Inferior parietal cortex (tissue), 1 donor: ENCODE measurements at regions not wholly inside any gene's neighbourhood (a gene's known extent, or its start where the extent isn't known, plus 50 kb on each side); places are given as distances from the start of the nearest gene placed in this dataset.

Experiments used
- DNase-seq: peaks from one replicate; pipeline ENCODE4 v3.0.0-alpha.2; 2016; ENCODE audit errors: extremely low spot score

DNA sequence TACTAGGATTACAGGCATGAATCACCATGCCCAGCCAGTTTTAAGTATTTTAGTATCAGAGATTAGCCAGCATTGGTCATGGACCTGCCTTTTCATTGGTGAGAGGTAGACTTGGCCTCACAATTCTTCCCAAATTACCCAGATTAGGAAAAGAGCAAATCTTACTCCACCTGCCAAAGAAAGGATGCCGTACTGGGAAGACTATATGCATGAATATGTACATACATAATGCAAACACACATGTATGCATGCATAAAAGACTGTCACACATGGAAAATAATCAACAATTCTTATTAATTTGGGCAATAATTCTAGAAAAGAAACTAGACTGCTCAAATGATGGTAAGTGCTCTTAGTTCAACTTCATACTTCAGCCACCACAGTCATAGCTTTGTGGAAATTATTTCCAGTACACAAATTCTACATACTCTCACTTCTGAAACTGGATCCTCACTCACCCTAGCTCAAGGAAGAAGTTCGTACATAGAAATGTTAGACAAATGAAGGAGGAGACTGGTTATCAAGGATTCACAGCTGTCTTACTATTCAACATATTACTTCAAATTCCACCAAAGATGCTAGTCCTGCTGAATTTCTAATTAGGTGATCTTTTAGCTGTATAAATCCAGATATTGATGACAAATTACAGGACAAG, 73.7 kb downstream of the MINAR2 start:
- DNase-seq, result no peak

DNA sequence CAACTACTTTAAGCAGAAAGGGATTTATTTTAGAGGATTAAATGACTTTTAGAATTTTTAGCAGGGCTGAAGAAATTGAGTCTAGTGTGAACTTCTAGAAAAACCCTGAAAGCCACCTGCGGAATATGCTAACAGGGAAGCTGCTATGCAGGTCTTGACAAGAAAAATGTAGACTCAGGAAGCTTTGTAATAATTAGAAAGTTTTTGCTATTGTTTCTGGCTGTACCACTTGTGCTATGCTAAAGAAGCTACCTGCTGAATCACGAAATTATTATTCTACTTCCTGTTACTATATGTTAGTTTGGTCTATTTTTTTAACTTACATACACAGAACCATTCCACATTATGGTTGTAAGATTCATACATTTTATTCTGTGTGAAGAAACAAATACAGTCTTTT, 74.0 kb upstream of the CHSY3 start:
- no peak for DNase-seq

DNA sequence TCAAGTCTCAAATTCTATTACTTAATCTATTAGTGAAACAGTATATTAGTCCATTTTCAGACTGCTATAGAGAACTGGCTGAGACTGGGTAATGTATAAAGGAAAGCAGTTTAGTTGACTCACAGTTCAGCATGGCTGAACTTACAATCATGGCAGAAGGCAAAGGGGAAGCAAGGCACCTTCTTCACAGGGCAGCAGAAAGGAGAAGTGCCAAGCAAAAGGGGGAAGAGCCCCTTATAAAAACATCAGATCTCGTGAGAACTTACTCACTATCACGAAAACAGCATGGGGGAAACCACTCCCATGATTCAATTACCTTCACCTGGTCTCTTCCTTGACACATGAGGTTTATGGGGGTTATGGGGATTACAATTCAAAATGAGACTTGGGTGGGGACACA, 67.9 kb upstream of the CHSY3 start:
- DNase-seq, result no peak

DNA sequence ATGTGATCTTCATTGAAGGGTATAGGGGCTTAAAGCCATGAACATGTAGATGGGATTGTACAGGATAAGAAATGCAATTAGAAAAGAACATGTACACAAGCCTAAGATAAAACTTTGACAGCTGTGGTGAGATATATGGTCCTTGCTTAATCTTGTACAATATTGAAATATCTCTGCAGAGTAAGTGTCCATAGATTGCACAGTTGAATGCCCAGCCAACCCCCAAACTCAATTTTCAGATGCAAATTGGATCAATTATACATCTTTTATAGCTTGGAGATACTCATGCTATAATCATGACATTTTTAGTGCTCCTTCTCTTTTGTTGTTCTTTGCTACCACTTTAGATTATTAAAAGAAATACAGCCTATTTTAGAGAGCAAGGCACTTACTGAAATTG, 59.5 kb upstream of the CHSY3 start:
- no peak for DNase-seq

DNA sequence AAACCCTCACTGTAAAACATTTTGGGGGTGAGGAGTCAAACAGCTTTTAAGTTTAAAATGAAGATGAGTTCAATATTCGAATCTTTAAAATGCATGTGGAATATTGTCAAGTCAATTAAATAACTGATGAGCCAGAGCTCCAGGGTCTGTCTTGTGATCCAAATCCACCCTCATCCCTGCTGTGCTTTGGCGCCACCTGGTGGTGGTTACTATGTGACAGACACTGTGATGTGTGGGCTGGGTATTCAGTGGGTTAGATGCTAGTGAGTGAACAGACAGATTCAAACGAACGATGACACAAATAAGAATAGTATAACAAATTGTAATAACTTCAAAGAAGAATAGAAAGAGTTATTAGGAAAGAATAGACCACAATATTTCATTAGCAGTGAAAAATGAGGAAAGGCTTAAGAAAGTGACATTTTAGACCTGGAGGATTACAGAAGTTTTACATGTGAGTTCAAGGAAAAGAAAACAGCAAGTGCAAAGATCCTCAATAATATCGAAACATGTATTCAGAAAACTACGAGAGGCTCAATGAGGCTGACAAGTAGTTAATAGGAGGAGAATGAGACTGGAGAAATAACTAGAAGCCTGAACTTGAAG, 51.4 kb upstream of the CHSY3 start:
- peak; percentile 86 for DNase-seq

DNA sequence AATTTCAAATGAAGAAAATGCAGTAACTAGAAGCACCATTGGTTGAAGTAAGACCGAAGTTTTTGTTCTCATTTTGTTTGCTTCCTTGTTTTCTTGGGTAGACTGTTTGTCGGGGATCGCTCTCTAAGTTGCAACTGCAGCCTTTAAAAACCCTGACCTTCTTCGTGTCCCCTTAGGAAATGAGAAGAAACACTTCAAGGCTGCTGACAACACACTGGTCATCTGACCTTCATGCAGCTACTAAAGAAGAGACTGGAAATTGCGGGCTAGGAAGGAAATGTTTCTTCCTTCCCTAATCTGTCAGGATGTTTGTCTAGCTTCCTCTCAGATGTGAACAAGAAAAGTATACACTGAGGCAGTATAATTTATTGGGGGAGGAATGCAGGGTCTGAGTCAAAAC, 50.7 kb upstream of the CHSY3 start:
- DNase-seq, result no peak
